ENCODE measurements at regions not wholly inside any gene's neighbourhood (a gene's known extent, or its start where the extent isn't known, plus 50 kb on each side); places are given as distances from the start of the nearest gene placed in this dataset.

DNA sequence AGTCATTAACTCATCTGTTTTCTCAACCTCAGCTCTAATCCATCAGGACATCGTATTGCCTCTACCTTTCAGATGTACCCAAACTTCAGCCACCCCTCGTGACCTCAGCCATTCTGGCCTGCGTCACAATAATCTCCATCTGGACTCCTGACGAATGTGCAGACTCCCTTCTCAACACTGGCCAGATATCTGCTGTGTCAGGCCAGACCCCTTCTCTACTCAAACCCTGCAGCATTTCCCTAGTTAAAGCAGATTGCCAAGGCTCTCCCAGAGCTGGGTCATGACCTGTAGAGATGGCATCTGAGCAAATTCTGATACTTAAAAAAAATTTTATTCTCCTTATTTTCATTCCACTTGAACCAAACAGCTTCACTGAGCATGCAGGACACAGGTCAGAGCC is 69.5 kb upstream of the TMEM18 start:
- TF ChIP-seq, protein P1, sequence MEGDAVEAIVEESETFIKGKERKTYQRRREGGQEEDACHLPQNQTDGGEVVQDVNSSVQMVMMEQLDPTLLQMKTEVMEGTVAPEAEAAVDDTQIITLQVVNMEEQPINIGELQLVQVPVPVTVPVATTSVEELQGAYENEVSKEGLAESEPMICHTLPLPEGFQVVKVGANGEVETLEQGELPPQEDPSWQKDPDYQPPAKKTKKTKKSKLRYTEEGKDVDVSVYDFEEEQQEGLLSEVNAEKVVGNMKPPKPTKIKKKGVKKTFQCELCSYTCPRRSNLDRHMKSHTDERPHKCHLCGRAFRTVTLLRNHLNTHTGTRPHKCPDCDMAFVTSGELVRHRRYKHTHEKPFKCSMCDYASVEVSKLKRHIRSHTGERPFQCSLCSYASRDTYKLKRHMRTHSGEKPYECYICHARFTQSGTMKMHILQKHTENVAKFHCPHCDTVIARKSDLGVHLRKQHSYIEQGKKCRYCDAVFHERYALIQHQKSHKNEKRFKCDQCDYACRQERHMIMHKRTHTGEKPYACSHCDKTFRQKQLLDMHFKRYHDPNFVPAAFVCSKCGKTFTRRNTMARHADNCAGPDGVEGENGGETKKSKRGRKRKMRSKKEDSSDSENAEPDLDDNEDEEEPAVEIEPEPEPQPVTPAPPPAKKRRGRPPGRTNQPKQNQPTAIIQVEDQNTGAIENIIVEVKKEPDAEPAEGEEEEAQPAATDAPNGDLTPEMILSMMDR (conservative IDR thresholded peaks at IDR 0.05) = no peak
- no peak for TF ChIP-seq EZH2 (IDR thresholded peaks at IDR 0.05; ENCODE audit: low read depth)
